ENCODE measurements at regions not wholly inside any gene's neighbourhood (a gene's known extent, or its start where the extent isn't known, plus 50 kb on each side); places are given as distances from the start of the nearest gene placed in this dataset.
"Not testable (repeated sequence)": the region's sequence is repeated elsewhere in the genome, so short reads cannot be mapped to it uniquely, and the experiment has no call there.

GRCh38 chr12:88715673-88716072 lies 135.4 kb upstream of the KITLG start:
- Histone ChIP-seq H3K36me3 (no peaks in the 10 kb centered on the region), H3K4me1 (peaks cover 0 to 6% (median 0%) of the 10 kb centered on the region in 3 donors), H3K9me3 (no peaks in the 10 kb centered on the region), H3K27ac (no peak overlapping the region), H3K4me3 (no peak overlapping the region), H3K27me3 (no peaks in the 10 kb centered on the region)
- no peak for ATAC-seq
- TF ChIP-seq, protein P1, sequence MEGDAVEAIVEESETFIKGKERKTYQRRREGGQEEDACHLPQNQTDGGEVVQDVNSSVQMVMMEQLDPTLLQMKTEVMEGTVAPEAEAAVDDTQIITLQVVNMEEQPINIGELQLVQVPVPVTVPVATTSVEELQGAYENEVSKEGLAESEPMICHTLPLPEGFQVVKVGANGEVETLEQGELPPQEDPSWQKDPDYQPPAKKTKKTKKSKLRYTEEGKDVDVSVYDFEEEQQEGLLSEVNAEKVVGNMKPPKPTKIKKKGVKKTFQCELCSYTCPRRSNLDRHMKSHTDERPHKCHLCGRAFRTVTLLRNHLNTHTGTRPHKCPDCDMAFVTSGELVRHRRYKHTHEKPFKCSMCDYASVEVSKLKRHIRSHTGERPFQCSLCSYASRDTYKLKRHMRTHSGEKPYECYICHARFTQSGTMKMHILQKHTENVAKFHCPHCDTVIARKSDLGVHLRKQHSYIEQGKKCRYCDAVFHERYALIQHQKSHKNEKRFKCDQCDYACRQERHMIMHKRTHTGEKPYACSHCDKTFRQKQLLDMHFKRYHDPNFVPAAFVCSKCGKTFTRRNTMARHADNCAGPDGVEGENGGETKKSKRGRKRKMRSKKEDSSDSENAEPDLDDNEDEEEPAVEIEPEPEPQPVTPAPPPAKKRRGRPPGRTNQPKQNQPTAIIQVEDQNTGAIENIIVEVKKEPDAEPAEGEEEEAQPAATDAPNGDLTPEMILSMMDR (IDR thresholded peaks at IDR 0.05), result no peak
- TF ChIP-seq EP300 (IDR thresholded peaks at IDR 0.05) (no peak), POLR2AphosphoS5 (IDR thresholded peaks at IDR 0.05) (no peak), POLR2A (IDR thresholded peaks at IDR 0.05) (no peak)
- 83 to 100% methylated on average over 1 of the region's 2 CpGs for WGBS, 2 donors (ENCODE audit: low coverage in 1 of 2)

GRCh38 chr12:88714263-88714882 lies 134.1 kb upstream of the KITLG start:
- not testable (repeated sequence) for H3K36me3 ChIP-seq, H3K9me3 ChIP-seq, H3K27ac ChIP-seq, H3K4me3 ChIP-seq, ATAC-seq, H3K27me3 ChIP-seq, H3K4me1 ChIP-seq
- 97 to 98% methylated on average over 6 to 12 of the region's 25 CpGs for WGBS, 2 donors (ENCODE audit: low coverage in 1 of 2)

DNA sequence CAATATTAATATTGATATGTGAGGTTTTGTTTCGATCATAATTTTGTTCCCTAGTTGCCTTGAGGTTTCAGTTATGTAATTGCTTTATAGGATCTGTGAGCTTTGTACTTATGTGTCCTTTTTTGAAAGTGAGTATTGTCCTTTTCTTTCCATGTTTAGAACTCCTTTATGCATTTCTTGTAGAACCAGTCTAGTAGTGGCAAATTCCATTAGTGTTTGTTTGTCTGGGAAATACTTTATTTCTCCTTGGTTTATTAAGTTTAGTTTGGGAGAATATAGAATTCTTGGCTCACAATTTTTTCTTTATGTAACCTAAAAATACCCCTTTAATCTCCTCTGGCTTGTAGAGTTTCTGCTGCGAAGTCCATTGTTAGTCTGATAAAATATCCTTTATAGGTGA lies 127.5 kb upstream of the KITLG start:
- no peak overlapping the region for H3K4me3 ChIP-seq
- no peaks in the 10 kb centered on the region for H3K36me3 ChIP-seq
- TF ChIP-seq POLR2AphosphoS5 (IDR thresholded peaks at IDR 0.05), result no peak
- TF ChIP-seq, protein P1 (IDR thresholded peaks at IDR 0.05), result no peak
- no peak for TF ChIP-seq EP300 (IDR thresholded peaks at IDR 0.05)
- TF ChIP-seq POLR2A (IDR thresholded peaks at IDR 0.05), result no peak
- ATAC-seq, result no peak
- H3K9me3 ChIP-seq, result peaks cover 0 to 20% (median 0%) of the 10 kb centered on the region in 3 donors
- no peaks in the 10 kb centered on the region for H3K27me3 ChIP-seq
- no peaks in the 10 kb centered on the region for H3K4me1 ChIP-seq
- WGBS, 2 donors (ENCODE audit: low coverage in 1 of 2), result 88 to 100% methylated on average over 1 to 2 of the region's 2 CpGs
- H3K27ac ChIP-seq, result no peak overlapping the region

DNA sequence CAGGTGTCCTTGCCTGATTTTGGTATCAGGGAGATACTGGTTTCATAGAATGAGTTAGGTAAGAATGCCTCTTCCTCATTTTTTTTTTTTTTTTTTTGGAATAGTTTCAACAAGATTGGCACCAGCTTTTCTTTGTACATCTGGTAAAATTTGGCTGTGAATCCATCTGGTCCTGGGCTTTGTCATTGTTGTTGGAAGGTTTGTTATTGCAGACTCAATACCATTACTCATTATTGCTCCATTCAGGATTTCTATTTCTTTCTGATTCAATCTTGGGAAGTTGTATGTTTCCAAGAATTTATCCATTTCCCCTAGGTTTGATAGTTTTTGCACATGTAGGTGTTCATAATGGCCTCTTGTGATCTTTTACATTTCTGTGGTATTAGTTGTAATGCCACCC lies 126.0 kb upstream of the KITLG start:
- Histone ChIP-seq H3K4me3 (no peak overlapping the region), H3K9me3 (peaks cover 0 to 20% (median 0%) of the 10 kb centered on the region in 3 donors), H3K36me3 (no peaks in the 10 kb centered on the region), H3K27ac (no peak overlapping the region), H3K4me1 (no peaks in the 10 kb centered on the region), H3K27me3 (no peaks in the 10 kb centered on the region)
- TF ChIP-seq POLR2AphosphoS5 (IDR thresholded peaks at IDR 0.05), result no peak
- TF ChIP-seq, protein P1 (IDR thresholded peaks at IDR 0.05), result no peak
- TF ChIP-seq EP300 (IDR thresholded peaks at IDR 0.05), result no peak
- TF ChIP-seq POLR2A (IDR thresholded peaks at IDR 0.05), result no peak
- no peak for ATAC-seq

GRCh38 chr12:88703790-88704189 lies 123.5 kb upstream of the KITLG start:
- no peak for ATAC-seq

More at GRCh38 chr12:88703790-88704189, 123.5 kb upstream of the KITLG start:
- TF ChIP-seq, protein P1 (IDR thresholded peaks at IDR 0.05), result no peak
- no peak for TF ChIP-seq EP300 (IDR thresholded peaks at IDR 0.05)
- TF ChIP-seq POLR2A (IDR thresholded peaks at IDR 0.05), result no peak
- TF ChIP-seq POLR2AphosphoS5 (IDR thresholded peaks at IDR 0.05), result no peak
- peaks cover 0 to 20% (median 0%) of the 10 kb centered on the region in 3 donors for H3K9me3 ChIP-seq
- H3K27ac ChIP-seq, result no peak overlapping the region
- WGBS, 2 donors (ENCODE audit: low coverage in 1 of 2), result 94 to 98% methylated on average over 3 of the region's 3 CpGs
- no peaks in the 10 kb centered on the region for H3K36me3 ChIP-seq
- H3K4me1 ChIP-seq, result no peaks in the 10 kb centered on the region
- no peak overlapping the region for H3K4me3 ChIP-seq
- H3K27me3 ChIP-seq, result no peaks in the 10 kb centered on the region

Data from gastroesophageal sphincter (tissue), 4 donors.